HCT116 (cell line): ENCODE measurements at regions not wholly inside any gene's neighbourhood (a gene's known extent, or its start where the extent isn't known, plus 50 kb on each side); places are given as distances from the start of the nearest gene placed in this dataset.

Experiments used
- CEBPB ChIP-seq: IDR thresholded peaks from 2 replicates; pipeline ENCODE4 v1.6.1; 2012; ENCODE audit warnings: low read depth
- POLR2A ChIP-seq: IDR thresholded peaks from 2 replicates; pipeline ENCODE4 v1.7.0; 2011; ENCODE audit warnings: borderline replicate concordance; ENCODE audit not compliant: insufficient read depth, insufficient read length; ENCODE audit errors: extremely low read depth
- ZFX ChIP-seq: fragments of 450-650 bp; IDR thresholded peaks from 2 replicates; pipeline ENCODE4 v1.6.1; 2017
- TF ChIP-seq, protein P1 (sequence below), 3 experiments: fragments of 200-600 bp in 1 of 3; sonication (generic) in 1 of 3; IDR thresholded peaks in 2 of 3; conservative IDR thresholded peaks in 1 of 3; 2 replicates each; pipeline ENCODE4 v1.5.1; 2012 to 2017; ENCODE audit warnings: low read depth in 2 of 3, low read length in 2 of 3, antibody characterized with exemption in 1 of 3, borderline replicate concordance in 1 of 3, control low read depth in 1 of 3, mild to moderate bottlenecking in 1 of 3, mixed read lengths in 1 of 3, mixed run types in 1 of 3, moderate library complexity in 1 of 3; ENCODE audit not compliant: insufficient read depth in 1 of 3
- TF ChIP-seq, protein P2 (sequence below): IDR thresholded peaks from 2 replicates; pipeline ENCODE4 v1.6.1; 2012
- TF ChIP-seq, protein P3 (sequence below): IDR thresholded peaks from 2 replicates; pipeline ENCODE4 v1.6.1; 2012

DNA sequence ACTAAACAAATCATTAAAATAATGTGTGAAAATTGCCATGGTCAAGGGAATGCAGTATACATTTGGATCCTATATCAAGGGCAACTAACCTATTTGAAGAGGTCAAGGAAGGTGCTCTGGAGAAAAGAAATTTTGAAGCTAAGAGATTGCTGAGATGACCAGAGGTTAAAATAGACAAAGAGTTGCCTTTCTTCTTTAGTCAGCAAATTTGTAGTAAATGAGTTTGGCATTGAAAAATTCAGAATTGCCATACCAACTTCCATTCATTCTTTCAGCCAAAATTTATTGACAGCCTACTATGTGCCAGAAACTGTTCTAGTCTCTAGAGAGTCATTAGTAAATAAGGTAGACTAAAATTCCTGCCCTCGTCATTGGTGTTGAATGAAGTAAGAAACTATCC is 396.2 kb downstream of the BCL11A start:
- TF ChIP-seq, protein P1, sequence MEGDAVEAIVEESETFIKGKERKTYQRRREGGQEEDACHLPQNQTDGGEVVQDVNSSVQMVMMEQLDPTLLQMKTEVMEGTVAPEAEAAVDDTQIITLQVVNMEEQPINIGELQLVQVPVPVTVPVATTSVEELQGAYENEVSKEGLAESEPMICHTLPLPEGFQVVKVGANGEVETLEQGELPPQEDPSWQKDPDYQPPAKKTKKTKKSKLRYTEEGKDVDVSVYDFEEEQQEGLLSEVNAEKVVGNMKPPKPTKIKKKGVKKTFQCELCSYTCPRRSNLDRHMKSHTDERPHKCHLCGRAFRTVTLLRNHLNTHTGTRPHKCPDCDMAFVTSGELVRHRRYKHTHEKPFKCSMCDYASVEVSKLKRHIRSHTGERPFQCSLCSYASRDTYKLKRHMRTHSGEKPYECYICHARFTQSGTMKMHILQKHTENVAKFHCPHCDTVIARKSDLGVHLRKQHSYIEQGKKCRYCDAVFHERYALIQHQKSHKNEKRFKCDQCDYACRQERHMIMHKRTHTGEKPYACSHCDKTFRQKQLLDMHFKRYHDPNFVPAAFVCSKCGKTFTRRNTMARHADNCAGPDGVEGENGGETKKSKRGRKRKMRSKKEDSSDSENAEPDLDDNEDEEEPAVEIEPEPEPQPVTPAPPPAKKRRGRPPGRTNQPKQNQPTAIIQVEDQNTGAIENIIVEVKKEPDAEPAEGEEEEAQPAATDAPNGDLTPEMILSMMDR (IDR thresholded peaks at IDR 0.05 in 2 of 3, conservative IDR thresholded peaks at IDR 0.05 in 1 of 3; ENCODE audit: borderline replicate concordance in 1 of 3, insufficient read depth in 1 of 3, low read depth in 2 of 3, low read length in 2 of 3), result no peak
- TF ChIP-seq, protein P2, sequence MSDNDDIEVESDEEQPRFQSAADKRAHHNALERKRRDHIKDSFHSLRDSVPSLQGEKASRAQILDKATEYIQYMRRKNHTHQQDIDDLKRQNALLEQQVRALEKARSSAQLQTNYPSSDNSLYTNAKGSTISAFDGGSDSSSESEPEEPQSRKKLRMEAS, result no peak
- TF ChIP-seq CEBPB (no peak), POLR2A (no peak), ZFX (no peak)
- TF ChIP-seq, protein P3, sequence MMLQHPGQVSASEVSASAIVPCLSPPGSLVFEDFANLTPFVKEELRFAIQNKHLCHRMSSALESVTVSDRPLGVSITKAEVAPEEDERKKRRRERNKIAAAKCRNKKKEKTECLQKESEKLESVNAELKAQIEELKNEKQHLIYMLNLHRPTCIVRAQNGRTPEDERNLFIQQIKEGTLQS, result no peak
